Suppressor macrophage treated with lipopolysaccharide for 4 hours (primary cell): ENCODE measurements at regions not wholly inside any gene's neighbourhood (a gene's known extent, or its start where the extent isn't known, plus 50 kb on each side); places are given as distances from the start of the nearest gene placed in this dataset.

ENCODE experiments used
- DNase-seq: peaks from one replicate; pipeline ENCODE4 v3.0.0-alpha.2; 2020

DNA sequence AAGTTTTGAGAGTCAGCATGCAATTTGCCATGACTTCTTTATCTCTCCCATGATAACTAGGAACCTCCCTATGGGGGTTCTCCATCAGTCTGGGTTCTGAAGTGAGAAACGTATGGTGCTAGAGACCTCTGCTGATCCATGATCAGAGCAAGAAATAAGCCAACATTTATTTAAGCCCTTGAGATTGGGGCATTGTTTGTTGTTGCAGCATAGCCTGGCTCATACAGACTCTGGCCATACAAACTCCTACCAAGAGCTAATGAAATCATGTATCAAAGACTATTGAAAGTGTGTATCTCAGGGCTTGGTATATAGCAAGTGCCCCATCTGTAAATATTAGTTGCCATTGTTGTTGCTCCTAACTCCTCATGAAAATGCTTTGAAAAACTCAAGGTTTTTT is 233.9 kb downstream of the MAF start:
- no peak for DNase-seq

DNA sequence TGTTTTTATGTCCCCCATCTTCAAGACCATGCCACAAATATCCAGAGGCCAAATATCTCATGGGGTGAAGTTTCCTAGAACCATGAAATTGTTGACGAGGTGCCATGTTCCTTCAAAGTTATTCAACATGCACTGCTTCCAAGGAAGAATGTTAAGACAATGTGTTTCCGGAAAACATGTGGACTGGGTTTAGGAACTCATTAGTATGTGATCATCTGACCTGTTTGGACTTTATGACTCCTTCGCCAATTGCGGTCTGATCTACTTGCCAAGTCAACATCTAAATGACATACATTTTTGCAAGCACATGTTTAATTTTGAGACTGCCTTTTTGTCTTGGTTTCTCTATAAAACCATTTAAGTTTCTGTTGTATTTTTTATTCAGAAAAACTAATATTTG is 234.8 kb downstream of the MAF start:
- DNase-seq: no peak

DNA sequence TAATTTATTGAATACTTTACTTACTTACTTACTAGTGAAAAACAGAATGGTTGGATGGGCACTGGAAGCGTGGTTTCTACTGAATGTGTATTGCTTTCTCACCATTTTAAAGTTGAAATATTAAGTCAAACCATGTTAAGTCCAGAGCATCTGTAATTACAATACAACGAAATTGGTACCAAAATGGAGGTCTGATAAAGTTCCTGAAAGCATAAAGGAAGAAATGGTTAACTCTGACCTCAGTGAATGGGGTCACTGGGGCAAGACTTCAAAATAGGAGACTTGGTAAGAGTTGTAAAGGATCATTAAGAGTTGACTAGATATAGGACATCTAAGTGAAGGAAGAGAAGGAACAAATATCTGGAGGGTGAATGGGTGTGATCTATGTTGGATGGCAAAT is 237.1 kb downstream of the MAF start:
- no peak for DNase-seq

DNA sequence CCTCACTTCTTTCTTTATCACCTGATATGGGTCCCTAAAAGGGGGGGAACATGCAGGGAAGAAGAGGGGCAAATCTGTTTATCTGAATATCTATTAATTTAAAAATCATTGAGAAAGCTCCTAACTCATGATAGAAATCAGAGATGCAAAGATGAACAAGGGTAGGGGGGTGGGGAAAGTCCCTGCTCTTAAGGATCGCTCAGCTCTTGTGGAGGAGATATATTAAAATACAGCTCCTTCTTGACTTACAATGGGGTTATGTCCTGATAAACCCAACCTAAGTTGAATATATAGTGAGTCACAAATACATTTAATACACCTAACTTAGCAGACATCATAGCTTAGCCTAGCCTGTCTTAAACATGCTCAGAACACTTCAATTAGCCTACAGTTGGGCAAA is 237.5 kb downstream of the MAF start:
- no peak for DNase-seq

DNA sequence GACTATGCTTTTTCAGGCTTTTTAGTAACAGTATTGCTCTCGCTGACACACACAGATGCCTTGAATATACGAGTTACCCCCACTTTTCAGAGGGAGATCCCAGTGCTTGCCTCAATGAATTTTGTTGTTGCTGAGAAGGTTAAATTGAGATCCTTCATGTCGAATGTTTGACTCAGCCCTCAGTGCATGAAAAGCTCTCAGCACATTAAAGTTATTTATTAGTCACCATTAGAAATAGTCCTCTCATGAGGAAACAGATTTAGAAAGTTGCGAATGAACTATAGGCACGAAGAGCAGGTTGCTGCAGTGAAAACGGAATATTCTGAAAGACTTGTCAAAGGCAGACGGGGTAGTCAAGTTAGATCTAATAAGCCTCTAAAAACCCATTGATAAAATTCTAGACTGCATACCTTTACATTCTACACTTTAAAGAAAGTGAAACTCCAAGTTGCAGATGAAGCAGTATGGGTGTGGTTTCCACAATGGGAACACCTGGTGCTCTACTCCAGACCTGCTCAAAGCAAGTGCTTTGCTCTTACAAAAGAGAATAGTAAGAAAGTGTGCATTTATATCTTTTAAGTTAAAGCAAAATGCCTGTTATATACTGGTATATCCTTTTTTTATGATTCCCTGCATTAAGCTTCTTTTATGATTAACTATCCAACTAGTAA is 238.1 kb downstream of the MAF start:
- no peak for DNase-seq

DNA sequence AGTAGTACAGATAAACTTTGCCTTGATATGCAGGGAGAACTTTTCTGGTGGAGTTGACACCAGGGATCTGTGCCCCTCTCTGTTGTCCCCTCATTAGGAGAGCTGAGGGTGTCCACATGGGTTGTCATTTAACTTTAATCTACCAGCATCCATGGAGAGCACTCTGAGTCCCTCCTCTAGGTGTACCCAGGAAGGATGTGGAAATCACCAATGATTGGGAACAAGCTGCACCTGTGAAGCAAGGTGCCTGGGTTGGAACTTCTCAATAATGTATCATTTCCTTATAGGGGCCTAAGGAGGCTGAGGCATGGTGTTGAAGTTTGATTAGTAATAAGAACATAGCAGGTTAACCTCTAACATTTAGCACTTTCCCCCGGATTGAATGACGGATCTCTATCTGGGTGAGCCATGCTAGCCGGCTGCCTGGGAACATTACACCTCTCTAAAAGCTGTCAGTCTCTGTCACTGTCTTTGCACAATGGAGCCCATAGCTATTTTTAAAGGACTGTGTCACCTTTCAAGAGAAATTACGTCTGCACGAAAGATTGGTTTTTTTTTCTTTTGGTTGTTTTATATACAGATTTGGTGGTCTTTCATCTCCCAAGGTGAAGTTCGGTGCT is 239.3 kb downstream of the MAF start:
- no peak for DNase-seq

DNA sequence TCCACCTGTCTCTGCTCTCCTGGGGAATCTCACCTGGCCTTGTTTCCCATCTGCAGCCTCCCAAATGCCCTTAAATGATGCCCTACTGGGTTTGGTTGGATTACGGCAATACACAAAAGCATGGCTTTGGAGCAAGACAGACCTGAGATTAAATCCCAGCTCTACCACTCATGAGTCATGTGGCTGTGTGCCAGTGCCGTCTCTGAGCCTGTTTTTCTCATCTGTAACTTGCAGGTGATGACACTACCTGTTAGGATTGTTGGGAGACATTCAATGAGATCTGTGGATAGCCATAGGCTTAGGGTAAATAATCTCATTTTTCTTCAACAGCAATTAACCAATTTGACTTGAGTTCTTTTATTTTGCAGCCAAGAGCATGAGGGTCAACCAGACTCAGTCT is 240.3 kb downstream of the MAF start:
- no peak for DNase-seq

DNA sequence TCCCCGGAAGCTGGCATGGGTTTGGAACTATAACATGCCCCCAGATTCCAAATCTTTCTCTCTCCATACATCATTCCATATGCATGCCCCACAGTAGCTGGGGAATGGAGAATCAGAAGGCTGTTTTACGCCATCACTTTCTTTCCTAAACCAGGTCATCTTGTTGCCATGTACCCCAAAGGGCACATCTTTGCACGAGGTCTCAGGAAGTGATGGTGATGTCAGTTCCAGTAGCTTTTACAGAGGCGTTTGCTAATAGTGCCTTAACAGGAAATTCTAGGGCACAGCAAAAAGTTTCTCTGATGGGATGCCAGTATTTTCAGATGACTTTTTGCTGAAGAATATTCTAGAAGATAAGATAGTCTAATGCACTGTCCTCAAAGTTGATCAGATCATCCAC is 241.5 kb downstream of the MAF start:
- DNase-seq: no peak

DNA sequence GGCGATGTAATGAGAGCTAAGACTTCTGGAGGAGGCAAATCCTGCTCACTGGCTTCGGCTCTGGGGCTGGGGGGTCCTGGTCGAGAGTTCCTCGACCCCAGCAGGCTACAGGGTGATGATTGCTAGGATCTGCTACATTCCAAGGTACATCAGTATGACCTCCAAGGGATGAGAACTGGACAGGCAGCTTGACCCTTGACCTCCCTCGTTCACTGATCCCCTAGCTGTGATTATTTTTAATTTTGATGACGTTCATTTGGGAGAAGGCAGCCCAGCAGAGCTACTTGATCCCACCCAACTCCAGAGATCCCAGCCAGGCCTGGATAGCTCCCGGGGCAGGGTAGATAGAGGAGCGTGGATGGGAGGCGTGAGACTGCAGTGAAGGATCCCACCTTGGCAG is 242.3 kb downstream of the MAF start:
- DNase-seq: no peak

DNA sequence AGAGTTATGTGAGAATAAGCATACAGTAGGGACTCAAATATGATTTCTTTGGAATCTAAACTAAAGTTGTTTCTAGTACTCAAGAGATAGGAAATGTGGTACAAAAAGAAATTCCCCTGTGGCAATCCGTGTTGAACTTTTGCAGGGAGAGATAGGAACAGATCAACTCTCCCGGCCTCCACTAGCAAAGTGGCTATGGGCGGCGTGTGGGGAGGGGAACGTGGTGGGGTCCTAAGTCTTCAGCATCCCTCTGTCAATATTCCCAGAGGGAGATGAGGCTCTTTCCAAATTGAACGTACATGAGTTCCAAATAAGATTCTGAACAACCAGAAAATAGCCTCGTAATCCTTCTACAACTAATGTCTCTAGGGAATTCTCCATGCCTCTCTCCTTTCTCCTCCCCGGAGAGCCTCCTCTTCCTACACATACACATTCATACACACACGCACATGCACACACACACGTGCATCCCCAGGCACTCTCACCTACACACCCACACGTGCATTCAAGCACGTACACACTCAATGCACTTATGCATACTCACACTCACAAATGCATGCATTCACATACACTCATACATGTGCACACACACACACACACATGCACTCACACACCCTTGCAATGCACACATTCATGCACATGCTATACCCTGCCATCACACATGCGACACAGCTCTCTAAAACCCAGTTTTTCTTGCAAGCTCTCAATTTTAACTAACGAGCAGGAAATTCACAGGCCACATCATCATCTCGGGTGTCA is 244.8 kb downstream of the MAF start:
- no peak for DNase-seq

DNA sequence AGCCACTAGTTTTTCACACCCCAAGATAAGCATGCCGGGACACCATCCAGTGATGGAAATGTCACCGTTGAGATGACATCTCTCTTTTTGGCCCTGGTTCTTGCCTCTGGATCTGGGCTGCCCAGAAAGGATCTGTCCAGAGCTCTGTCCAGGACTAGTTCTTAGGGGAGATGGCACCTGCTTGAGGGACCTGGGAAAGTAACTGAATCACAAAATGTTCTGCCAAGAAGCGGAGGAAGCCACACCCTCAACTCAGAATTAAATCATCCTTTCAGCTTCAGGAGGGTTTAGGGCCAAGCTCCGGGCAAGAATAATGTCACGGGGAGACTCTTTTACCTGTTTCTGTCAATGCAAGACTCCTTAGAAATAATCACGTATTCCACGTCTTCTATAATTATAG is 248.6 kb downstream of the MAF start:
- no peak for DNase-seq

DNA sequence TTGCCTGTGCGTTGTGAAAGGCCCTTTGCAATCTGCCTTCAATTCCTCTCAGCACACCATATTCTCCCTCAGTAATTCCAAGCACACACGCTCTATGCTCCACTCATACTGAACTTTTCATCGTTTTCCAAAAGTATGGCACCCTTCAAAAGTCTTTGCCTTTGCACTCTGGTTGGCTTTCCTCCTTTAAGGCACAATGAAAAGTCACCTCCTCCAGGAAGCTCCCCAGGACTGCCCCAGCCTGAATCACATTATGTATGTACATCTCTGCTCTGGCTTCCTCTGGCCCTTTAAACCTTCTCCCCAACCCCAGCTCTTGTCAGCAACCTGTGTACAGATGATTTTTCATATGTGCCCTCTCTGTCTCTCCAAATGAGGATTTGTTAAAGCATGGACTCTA is 250.7 kb downstream of the MAF start:
- no peak for DNase-seq

DNA sequence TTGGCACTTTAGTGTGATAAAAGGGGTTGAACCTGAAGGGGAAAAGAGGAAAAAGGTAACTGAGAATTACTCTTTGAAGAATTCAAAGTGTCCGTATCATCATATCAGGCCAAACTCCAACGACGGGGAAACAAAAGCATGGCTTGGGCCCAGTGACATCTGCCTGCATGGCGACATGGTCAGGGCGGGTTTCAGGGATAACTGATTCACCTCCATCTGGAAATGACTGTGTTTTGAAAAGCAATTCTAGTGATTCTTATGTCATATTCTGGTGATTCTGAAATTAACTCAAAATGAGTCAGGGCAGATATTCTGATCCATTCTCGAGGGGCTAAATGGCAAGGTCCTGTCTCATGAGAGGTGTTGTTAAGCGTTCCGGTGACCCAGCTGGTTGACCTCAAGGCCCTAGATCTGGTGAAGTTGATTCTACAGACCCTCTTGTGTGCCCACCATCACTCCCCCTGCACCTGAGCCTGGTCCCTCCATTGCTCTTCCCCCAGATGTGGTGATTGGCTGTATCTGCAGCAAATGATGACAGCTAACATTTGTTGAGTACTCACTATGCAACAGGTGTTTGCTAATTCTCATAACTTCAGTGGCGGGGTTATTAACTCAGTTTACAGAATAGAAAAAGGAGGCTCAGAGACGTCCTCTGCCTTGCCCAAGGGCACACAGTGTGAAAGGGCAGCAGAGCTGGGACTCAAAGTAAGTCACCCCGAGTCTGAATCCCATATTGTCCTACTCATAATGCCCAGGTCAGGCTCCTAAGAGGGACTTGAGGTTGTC is 251.8 kb downstream of the MAF start:
- no peak for DNase-seq

DNA sequence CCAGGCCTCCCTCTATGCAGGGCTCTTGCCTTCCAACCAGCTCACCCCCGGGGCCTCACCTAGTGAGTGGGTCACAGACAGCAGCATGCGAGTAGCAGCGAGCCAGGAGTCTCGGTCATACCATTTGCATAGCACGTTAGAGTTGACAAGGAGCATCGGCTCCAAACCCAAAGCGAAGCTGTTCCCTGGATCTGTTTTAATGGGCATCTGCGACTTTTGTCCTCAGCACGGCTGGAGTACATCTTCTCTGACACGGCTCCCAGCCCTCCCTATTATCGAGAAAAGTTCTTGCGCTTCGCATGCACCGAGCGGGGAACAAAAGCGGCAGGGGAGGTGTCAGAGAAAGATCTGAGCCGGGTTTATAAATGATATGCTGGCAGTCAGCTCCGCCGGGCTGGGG is 253.3 kb downstream of the MAF start:
- no peak for DNase-seq

DNA sequence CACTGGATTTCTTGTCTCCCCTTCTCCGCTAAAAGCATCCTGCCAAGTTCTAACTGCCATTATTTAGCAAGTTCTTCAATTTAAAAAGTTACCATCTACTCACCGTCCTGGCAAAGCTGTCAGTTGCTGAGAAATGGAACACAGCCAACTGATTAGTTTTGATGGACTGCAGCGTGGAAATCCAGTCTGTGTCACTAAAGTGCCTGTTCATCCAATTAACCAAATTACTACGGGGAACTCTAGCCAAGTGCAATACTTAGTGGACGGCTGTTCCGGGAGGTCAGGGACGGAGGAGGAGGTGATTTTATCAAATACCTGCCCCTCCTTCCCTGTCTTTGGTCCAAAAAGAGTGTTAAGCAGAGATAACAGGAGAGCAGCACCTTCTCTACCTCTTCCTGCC is 260.7 kb downstream of the MAF start:
- DNase-seq: no peak

DNA sequence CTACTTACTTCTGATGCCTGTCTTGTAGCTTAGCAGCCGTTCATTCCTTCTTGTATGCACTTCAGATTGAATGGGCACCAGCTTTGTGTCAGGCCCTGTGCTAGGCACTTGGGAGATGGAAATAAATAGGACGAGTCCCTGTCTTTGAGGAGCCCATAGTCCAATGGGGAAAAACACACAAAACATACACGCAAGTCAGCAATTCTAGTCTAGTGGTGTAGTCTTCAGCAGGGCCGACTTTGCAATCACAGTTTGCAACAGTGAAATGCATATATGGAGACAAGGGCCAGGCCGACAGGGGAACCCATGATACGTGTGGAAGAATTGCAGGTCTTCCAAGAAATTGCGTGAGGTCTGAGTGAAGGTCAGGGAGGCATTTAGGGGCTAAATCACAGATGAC is 262.6 kb downstream of the MAF start:
- no peak for DNase-seq

DNA sequence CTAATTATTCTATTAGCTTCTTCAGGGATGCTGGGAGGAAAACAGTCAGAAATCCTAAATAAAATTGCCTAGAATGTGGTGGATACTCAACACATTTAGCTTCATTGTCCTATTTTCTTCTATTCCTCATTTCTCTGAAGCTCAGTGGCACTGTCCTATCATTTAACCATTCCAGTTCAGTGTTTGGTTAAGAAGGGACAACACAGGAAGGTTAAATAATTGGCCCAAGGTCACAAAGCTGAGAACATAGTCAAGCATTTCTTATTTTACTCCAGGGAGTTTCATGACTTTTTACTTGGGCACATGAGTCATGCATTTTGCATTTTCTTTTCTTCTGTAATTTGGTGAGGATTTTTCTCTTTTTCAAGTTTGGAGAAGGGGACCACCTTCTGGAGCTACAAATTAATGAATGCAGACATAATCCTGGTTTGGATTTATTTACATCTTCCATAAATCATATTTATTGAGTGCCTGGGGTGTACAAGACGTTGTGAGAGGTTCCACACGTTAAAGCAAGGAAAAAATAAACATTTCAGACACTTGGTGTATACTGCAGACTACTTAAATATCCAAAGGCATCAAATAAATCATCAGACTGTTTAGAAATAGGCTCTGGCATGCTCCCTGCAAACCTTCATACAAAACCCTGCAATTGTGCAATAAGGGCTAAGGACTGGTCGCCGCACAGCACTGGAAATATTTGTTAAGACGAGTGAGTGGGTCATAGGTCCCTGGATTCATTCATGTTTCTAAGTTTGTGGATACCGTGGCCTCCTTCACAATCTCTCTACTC is 263.9 kb downstream of the MAF start:
- DNase-seq: no peak

DNA sequence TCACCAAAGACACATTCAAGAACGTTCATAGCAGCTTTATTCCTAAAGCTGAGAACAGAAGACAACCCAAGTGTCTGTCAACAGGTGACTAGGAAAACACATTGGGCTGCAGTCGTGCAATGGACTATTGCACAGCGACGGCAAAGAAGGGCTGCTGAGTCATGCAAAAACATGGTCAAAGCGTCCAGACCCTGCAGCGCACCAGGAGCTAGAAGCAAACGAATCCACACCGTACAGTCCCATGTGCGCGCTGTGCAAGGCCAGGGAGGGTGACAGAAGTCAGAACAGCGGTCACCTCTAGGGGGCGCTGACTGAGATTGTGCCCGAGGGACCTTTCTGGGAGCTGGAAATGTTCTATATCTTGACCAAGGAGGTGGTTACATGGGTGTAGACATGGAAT is 266.4 kb downstream of the MAF start:
- peak; percentile 22 for DNase-seq

DNA sequence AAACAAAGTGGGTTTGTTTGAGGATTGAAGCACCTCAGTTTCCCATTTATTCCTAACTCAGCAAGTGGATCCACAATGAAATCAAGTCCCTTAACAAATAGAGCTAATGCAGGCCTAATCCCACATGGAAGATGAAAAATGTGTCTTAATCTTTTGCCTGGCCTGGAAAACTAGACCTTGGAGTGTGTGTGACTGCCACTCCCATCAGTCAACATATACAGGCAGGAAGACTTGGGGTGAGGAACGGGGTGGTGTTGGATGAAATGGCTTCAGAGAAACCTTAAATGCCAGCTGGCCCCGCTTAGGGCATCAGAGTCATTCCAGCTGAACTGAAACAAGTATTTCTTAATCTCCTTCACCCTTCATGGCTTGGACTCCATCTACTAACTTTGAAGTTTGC is 269.5 kb downstream of the MAF start:
- DNase-seq: peak; percentile 14

DNA sequence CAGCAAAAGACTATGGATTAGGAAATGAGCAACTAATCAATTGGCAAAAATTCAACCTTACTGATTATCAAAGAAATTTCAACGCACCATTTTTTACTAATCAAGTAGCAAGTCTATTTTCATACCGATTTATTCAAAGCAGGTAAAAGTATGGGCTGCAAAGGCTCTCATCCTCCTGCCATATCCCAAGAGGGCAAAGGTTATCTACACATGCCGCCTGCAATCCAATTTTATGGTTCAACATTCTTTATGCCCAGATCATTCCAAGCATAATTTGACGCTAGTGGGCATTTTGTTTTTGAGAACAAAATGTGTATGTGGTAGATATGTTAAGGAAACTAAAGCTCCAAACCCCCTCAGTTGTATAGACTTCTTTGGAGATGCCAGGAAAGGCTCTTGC is 270.6 kb downstream of the MAF start:
- no peak for DNase-seq

DNA sequence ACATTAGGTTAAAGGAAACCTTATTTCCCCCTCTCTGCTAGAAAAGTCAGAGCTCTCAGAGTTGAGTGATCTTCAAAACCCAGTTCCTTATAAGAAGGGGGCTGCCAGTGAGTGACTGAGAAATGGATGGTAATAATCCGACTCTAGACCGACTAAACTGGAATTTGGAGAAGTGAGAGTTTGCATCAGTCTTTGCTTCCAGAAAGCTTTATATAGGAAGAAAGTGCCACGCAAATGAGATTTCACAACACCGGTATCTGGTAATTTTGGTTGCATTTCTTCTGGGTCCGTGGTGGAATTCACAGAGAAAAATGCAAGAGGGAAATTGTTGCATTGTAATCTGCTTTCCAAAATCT is 271.4 kb downstream of the MAF start:
- peak; percentile 97 for DNase-seq

DNA sequence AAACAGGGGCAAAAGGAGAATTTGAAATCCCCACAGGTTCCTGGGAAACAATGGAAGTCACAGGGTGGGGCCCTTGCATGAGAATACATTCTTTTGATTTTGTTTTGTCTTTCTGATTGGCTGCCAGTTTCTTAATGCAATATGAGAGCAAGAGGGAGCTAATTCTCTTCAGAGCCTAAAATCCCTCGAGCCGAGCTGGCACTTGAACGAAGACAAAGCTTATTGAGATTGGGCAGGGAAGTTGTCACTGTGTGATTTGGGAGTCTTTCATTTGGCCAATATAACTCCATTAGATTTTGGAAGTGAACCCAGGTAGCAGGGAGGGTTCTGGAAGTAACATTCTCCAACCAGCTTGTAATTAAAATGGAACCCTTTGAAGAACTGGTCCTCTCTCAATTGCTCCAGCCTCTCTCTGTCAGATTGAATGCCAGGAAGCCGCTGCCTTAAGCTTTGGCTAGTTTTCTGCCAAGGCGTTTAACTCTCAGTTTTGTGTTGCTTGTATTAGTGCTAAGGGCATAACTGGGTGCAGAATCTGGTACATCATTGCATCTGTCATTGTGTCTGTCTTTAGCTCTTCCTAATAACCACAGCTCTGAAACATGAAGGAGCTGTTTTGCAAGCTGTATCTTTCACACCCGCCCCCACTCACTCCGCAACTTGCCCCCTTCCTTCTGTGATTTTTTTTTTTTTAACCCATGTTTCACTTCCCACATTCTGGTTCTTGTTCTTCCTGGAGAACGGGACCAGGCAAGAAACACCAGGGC is 272.0 kb downstream of the MAF start:
- DNase-seq: no peak
